ENCODE measurements at regions not wholly inside any gene's neighbourhood (a gene's known extent, or its start where the extent isn't known, plus 50 kb on each side); places are given as distances from the start of the nearest gene placed in this dataset.

DNA sequence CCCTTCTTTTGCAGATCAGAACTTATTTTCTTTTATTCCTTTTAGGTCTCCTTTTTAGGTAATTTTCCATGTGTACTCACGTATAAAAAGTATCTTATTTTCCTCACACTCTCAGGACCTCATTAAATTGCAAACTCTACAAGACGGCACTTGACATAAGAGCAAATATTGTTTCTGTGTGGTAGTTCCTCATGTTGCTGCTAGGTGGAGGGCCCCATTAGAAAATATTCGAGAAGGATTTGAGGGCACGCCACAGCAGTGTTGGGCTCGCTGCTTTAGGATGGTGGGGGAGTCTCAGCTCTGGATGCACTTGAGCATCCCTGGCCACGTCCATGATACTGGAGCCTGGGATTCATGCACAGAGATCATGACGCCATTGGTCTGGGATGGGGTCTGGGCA is 64.9 kb upstream of the ZFP64 start:
- no peak for TF ChIP-seq CTCF (IDR thresholded peaks at IDR 0.05)
- TF ChIP-seq EZH2 (IDR thresholded peaks at IDR 0.05; ENCODE audit: borderline replicate concordance, insufficient read depth, low read depth, low read length, poor library complexity, severe bottlenecking) = no peak
